Stomach smooth muscle (tissue), 2 donors: ENCODE measurements at regions not wholly inside any gene's neighbourhood (a gene's known extent, or its start where the extent isn't known, plus 50 kb on each side); places are given as distances from the start of the nearest gene placed in this dataset.

Source experiments
- H3K27ac ChIP-seq: one replicate; pipeline ENCODE4 v1.7.0; 2013; ENCODE audit warnings: mild to moderate bottlenecking, low read length, inconsistent platforms
- H3K27me3 ChIP-seq, 2 donors: one replicate each; pipeline ENCODE4 v1.7.0; 2013; ENCODE audit warnings: low read length in 2 of 2; ENCODE audit not compliant: insufficient read depth in 2 of 2, control insufficient read depth in 1 of 2
- H3K36me3 ChIP-seq, 2 donors: one replicate each; pipeline ENCODE4 v1.7.0; 2013; ENCODE audit warnings: low read length in 2 of 2; ENCODE audit not compliant: control insufficient read depth in 2 of 2, insufficient read depth in 2 of 2
- H3K4me1 ChIP-seq: one replicate; pipeline ENCODE4 v1.7.0; 2013; ENCODE audit warnings: low read length; ENCODE audit not compliant: control insufficient read depth, insufficient read depth
- H3K4me3 ChIP-seq, 2 donors: one replicate each; pipeline ENCODE4 v1.7.0; 2013; ENCODE audit warnings: low read length in 2 of 2
- H3K9ac ChIP-seq, 2 donors: one replicate each; pipeline ENCODE4 v1.7.0; 2013; ENCODE audit warnings: low read length in 2 of 2, mild to moderate bottlenecking in 1 of 2
- H3K9me3 ChIP-seq, 2 donors: one replicate each; pipeline ENCODE4 v1.7.0; 2013; ENCODE audit warnings: low read length in 2 of 2; ENCODE audit not compliant: control insufficient read depth in 2 of 2
- donor health status: healthy.
- donor health status: Pancreatic carcinoma.

GRCh38 chr5:87756951-87757350, 344.2 kb upstream of the CCNH start:
- Histone ChIP-seq H3K36me3 (no peaks in the 10 kb centered on the region), H3K4me3 (no peak overlapping the region), H3K9me3 (no peaks in the 10 kb centered on the region), H3K4me1 (no peaks in the 10 kb centered on the region), H3K27ac (no peak overlapping the region), H3K27me3 (no peaks in the 10 kb centered on the region), H3K9ac (no peak overlapping the region)

GRCh38 chr5:87755360-87755759, 342.6 kb upstream of the CCNH start:
- Histone ChIP-seq H3K9me3 (no peaks in the 10 kb centered on the region), H3K27me3 (no peaks in the 10 kb centered on the region), H3K9ac (no peak overlapping the region), H3K36me3 (no peaks in the 10 kb centered on the region), H3K27ac (no peak overlapping the region), H3K4me1 (no peaks in the 10 kb centered on the region), H3K4me3 (no peak overlapping the region)

- H3K4me3 ChIP-seq: no peak overlapping the region
- no peaks in the 10 kb centered on the region for H3K9me3 ChIP-seq
- no peak overlapping the region for H3K9ac ChIP-seq
- H3K4me1 ChIP-seq: no peaks in the 10 kb centered on the region
- H3K36me3 ChIP-seq: no peaks in the 10 kb centered on the region
- H3K27ac ChIP-seq: no peak overlapping the region
- no peaks in the 10 kb centered on the region for H3K27me3 ChIP-seq
These were observed 341.5 kb upstream of the CCNH start for GRCh38 chr5:87754009-87754757.

- Histone ChIP-seq H3K4me1 (no peaks in the 10 kb centered on the region), H3K4me3 (no peak overlapping the region), H3K27me3 (no peaks in the 10 kb centered on the region), H3K36me3 (no peaks in the 10 kb centered on the region), H3K27ac (no peak overlapping the region), H3K9me3 (no peaks in the 10 kb centered on the region), H3K9ac (no peak overlapping the region)
These were observed 339.6 kb upstream of the CCNH start for GRCh38 chr5:87752362-87752761.

- Histone ChIP-seq H3K36me3 (no peaks in the 10 kb centered on the region), H3K9me3 (no peaks in the 10 kb centered on the region), H3K4me3 (no peak overlapping the region), H3K4me1 (no peaks in the 10 kb centered on the region), H3K27me3 (no peaks in the 10 kb centered on the region), H3K27ac (no peak overlapping the region), H3K9ac (no peak overlapping the region)
These were observed 339.1 kb upstream of the CCNH start for GRCh38 chr5:87751824-87752223.

- Histone ChIP-seq H3K9ac (no peak overlapping the region), H3K27ac (no peak overlapping the region), H3K36me3 (no peaks in the 10 kb centered on the region), H3K4me3 (no peak overlapping the region), H3K4me1 (no peaks in the 10 kb centered on the region), H3K27me3 (no peaks in the 10 kb centered on the region), H3K9me3 (no peaks in the 10 kb centered on the region)
These were observed 334.2 kb upstream of the CCNH start for GRCh38 chr5:87746891-87747377.

GRCh38 chr5:87746341-87746740, 333.6 kb upstream of the CCNH start:
- Histone ChIP-seq H3K9me3 (no peaks in the 10 kb centered on the region), H3K27me3 (no peaks in the 10 kb centered on the region), H3K4me1 (no peaks in the 10 kb centered on the region), H3K9ac (no peak overlapping the region), H3K36me3 (no peaks in the 10 kb centered on the region), H3K27ac (no peak overlapping the region), H3K4me3 (no peak overlapping the region)

GRCh38 chr5:87741881-87742280, 329.2 kb upstream of the CCNH start:
- no peak overlapping the region for H3K4me3 ChIP-seq
- no peaks in the 10 kb centered on the region for H3K9me3 ChIP-seq
- no peaks in the 10 kb centered on the region for H3K36me3 ChIP-seq
- H3K4me1 ChIP-seq: no peaks in the 10 kb centered on the region
- no peak overlapping the region for H3K9ac ChIP-seq
- H3K27me3 ChIP-seq: no peaks in the 10 kb centered on the region
- H3K27ac ChIP-seq: no peak overlapping the region

GRCh38 chr5:87735923-87736322, 323.2 kb upstream of the CCNH start:
- Histone ChIP-seq H3K4me3 (no peak overlapping the region), H3K27ac (no peak overlapping the region)

GRCh38 chr5:87733897-87734296, 321.2 kb upstream of the CCNH start:
- no peak overlapping the region for H3K27ac ChIP-seq
- H3K9me3 ChIP-seq: no peaks in the 10 kb centered on the region
- H3K4me3 ChIP-seq: no peak overlapping the region
- H3K9ac ChIP-seq: no peak overlapping the region
- H3K4me1 ChIP-seq: no peaks in the 10 kb centered on the region
- no peaks in the 10 kb centered on the region for H3K36me3 ChIP-seq
- H3K27me3 ChIP-seq: no peaks in the 10 kb centered on the region

More at GRCh38 chr5:87735923-87736322, 323.2 kb upstream of the CCNH start:
- Histone ChIP-seq H3K9me3 (no peaks in the 10 kb centered on the region), H3K9ac (no peak overlapping the region), H3K36me3 (no peaks in the 10 kb centered on the region), H3K4me1 (no peaks in the 10 kb centered on the region), H3K27me3 (no peaks in the 10 kb centered on the region)
